OCI-M2 (cell line): ENCODE measurements at regions not wholly inside any gene's neighbourhood (a gene's known extent, or its start where the extent isn't known, plus 50 kb on each side); places are given as distances from the start of the nearest gene placed in this dataset.

ENCODE experiments used
- DNase-seq: peaks from one replicate; lab custom pipeline; 2025; ENCODE audit not compliant: unreplicated experiment; lab: John Stamatoyannopoulos, UW

- no peak for DNase-seq
Observed at GRCh38 chr14:85442996-85443395, 86.9 kb upstream of the FLRT2 start.

- DNase-seq: no peak
Observed at GRCh38 chr14:85444635-85445034, 85.3 kb upstream of the FLRT2 start.

- DNase-seq: no peak
Observed at GRCh38 chr14:85445151-85445795, 84.7 kb upstream of the FLRT2 start.

- DNase-seq: no peak
Observed at GRCh38 chr14:85447883-85448282, 82.1 kb upstream of the FLRT2 start.

GRCh38 chr14:85451421-85451820 is 78.5 kb upstream of the FLRT2 start:
- DNase-seq: no peak

GRCh38 chr14:85453401-85454225 is 76.3 kb upstream of the FLRT2 start:
- no peak for DNase-seq

- no peak for DNase-seq
Observed at GRCh38 chr14:85454226-85454813, 75.6 kb upstream of the FLRT2 start.

GRCh38 chr14:85459361-85460000 is 70.5 kb upstream of the FLRT2 start:
- DNase-seq: no peak

GRCh38 chr14:85461432-85462133 is 68.4 kb upstream of the FLRT2 start:
- no peak for DNase-seq

- no peak for DNase-seq
Observed at GRCh38 chr14:85463512-85463911, 66.4 kb upstream of the FLRT2 start.

GRCh38 chr14:85464135-85464895 is 65.6 kb upstream of the FLRT2 start:
- no peak for DNase-seq

GRCh38 chr14:85466678-85467077 is 63.3 kb upstream of the FLRT2 start:
- no peak for DNase-seq

- DNase-seq: no peak
Observed at GRCh38 chr14:85468816-85469215, 61.1 kb upstream of the FLRT2 start.

- no peak for DNase-seq
Observed at GRCh38 chr14:85471156-85471555, 58.8 kb upstream of the FLRT2 start.

- DNase-seq: no peak
Observed at GRCh38 chr14:85471744-85472143, 58.2 kb upstream of the FLRT2 start.

- no peak for DNase-seq
Observed at GRCh38 chr14:85474431-85474830, 55.5 kb upstream of the FLRT2 start.

- DNase-seq: no peak
Observed at GRCh38 chr14:85475113-85475512, 54.8 kb upstream of the FLRT2 start.

- DNase-seq: no peak
Observed at GRCh38 chr14:85479306-85479705, 50.6 kb upstream of the FLRT2 start.

GRCh38 chr14:85479771-85480170 is 50.2 kb upstream of the FLRT2 start:
- no peak for DNase-seq
